Suppressor macrophage (primary cell): ENCODE measurements at regions not wholly inside any gene's neighbourhood (a gene's known extent, or its start where the extent isn't known, plus 50 kb on each side); places are given as distances from the start of the nearest gene placed in this dataset.

ENCODE experiments used
- DNase-seq, 4 experiments: peaks; one replicate each; pipeline ENCODE4 v3.0.0-alpha.2; 2020 to 2022

GRCh38 chr16:10317425-10318001 lies 68.3 kb upstream of the ATF7IP2 start:
- DNase-seq, result no peak

GRCh38 chr16:10318798-10319500 lies 66.9 kb upstream of the ATF7IP2 start:
- no peak for DNase-seq

GRCh38 chr16:10321407-10322387 lies 64.2 kb upstream of the ATF7IP2 start:
- no peak for DNase-seq

- DNase-seq, result no peak
These were observed 62.9 kb upstream of the ATF7IP2 start for GRCh38 chr16:10322723-10323527.

DNA sequence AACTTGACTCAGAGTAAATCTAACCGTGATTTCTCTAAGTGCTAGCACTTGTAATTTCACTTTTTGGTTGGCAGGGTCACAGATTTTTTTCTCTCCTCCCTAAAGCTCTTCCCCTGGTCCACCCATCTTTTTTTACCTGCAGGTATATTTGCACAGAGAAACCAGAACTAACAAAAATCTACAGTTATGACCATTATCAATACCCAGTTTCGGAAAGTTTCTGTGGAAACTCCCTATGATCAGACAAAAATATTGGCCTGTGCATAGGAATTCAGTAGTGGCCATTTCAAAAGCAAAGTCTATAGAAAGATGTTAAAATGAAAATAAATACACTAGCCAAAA lies 62.4 kb upstream of the ATF7IP2 start:
- no peak for DNase-seq

DNA sequence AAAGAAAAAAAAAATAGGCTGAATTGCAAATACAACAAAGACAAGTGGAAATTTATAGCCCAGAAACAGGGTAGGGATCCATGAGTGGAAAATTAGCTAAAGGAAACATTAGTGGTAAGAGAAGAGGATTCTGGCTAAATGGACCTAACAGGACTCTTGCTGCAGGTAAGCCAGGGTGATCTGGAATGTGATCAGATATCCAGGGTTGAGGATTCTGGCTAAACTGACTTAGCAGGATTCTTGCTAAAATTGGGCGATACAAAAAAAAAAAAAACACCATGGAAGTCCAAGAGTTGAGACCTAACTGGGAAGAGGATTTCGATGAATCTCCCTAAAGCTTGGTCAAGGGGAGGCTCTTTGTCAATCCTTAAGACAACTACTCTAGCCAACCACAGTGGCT lies 61.7 kb upstream of the ATF7IP2 start:
- no peak for DNase-seq

- DNase-seq, result no peak
These were observed 59.9 kb upstream of the ATF7IP2 start for GRCh38 chr16:10325783-10326543.

DNA sequence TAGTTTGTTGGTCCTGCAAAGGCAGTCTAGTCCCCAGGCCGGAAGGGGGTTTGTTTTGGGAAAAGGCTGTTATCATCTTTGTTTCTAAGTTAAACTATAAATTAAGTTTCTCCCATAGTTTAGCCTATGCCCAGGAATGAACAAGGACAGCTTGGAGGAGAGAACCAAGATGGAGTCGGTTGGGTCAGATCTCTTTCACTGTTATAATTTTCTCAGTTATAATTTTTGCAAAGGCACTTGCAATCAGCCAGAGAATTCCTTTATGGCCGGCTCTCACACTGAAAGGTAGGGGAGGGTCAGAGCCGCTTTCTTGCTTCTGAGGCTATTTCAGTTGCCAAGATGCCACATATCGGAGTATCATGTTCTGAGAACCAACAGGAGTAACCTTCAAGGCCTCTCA lies 59.2 kb upstream of the ATF7IP2 start:
- no peak for DNase-seq

GRCh38 chr16:10328291-10328690 lies 57.6 kb upstream of the ATF7IP2 start:
- DNase-seq, result peak; percentile 19 to 56 (median 39)

- no peak for DNase-seq
These were observed 53.6 kb upstream of the ATF7IP2 start for GRCh38 chr16:10332241-10332640.

DNA sequence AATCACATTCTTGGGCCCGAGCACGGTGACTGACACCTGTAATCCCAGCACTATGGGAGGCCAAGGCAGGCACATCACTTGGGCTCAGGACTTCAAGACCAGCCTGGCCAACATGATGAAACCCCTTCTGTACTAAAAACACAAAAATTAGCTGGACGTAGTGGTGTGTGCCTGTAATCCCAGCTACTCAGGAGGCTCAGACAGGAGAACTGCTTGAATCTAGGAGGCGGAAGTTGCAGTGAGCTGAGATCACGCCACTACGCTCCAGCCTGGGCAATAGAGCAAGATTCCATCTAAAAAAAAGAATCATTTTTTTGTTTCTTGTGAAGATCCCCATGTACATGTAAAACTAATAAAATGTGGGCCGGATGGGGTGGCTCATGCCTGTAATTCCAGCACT lies 53.1 kb upstream of the ATF7IP2 start:
- DNase-seq, result no peak

DNA sequence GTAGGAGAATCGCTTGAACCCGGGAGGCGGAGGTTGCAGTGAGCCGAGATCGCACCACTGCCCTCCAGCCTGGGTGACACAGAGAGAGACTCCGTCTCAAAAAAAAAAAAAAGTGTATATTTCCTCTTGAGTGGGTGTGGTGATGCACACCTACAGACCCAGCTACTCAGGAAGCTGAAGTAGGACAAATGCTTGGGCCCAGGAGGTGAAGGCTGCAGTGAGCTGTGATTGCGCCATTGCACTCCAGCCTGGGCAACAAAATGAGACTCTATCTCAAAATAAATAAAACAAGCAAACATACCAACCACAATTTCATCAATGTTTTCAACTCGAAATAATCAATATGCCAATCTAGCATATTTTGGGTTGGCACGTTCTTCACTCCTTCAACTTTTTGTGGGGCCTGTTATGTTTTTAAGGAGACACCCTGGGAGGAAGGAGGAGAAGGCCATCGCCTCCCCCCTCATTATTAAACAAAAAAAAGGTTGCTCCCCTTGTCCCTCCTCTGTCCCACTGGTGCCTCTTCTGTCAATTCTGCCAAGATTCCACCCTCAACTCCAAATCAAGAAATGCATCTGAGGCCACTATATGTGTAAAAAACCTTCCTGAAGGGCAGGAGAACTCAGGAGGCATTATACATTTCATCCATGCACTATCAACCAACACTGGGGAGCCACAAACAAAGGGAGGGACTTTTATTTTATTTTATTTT lies 52.4 kb upstream of the ATF7IP2 start:
- DNase-seq, result no peak

DNA sequence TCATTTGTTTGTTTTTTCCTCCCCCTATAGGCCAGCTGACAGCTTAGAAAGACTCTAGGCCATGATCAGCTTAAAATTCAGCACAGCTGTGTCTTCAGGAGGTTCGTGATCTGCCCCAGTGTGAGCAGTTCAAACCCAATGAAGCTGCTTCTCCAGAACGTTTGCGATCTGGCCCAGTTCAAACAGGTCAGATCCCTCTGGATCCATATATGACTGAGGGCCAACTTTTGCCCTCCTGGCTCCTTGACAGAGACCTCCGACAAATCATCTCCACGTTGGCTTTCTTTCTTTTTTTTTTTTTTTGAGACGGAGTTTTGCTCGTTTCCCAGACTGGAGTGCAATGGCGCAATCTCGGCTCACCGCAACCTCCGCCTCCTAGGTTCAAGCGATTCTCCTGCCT lies 50.2 kb upstream of the ATF7IP2 start:
- DNase-seq, result no peak
